Liver (tissue), 8 donors: ENCODE measurements at regions not wholly inside any gene's neighbourhood (a gene's known extent, or its start where the extent isn't known, plus 50 kb on each side); places are given as distances from the start of the nearest gene placed in this dataset.

Experiments used
- DNase-seq: peaks from one replicate; pipeline ENCODE4 v3.0.0-alpha.2; 2017; ENCODE audit warnings: low spot score
- H3K27ac ChIP-seq, 2 donors: one replicate each; pipeline ENCODE4 v1.7.0; 2013; ENCODE audit warnings: inconsistent platforms in 2 of 2, low read length in 2 of 2, control low read depth in 1 of 2, low read depth in 1 of 2, mild to moderate bottlenecking in 1 of 2
- H3K27me3 ChIP-seq, 4 donors: one replicate each; pipeline versions ENCODE4 v1.6.1 to v1.7.0; 2013; ENCODE audit warnings: low read length in 3 of 4, inconsistent platforms in 1 of 4, mild to moderate bottlenecking in 1 of 4, moderate library complexity in 1 of 4; ENCODE audit not compliant: control insufficient read depth in 4 of 4, insufficient read depth in 4 of 4
- H3K36me3 ChIP-seq, 4 donors: one replicate each; pipeline versions ENCODE4 v1.6.1 to v1.7.0; 2013; ENCODE audit warnings: low read length in 3 of 4, mild to moderate bottlenecking in 3 of 4, low read depth in 1 of 4, moderate library complexity in 1 of 4; ENCODE audit not compliant: control insufficient read depth in 4 of 4, insufficient read depth in 3 of 4
- H3K4me1 ChIP-seq, 4 donors: one replicate each; pipeline versions ENCODE4 v1.6.1 to v1.7.0; 2013; ENCODE audit warnings: low read length in 3 of 4, mild to moderate bottlenecking in 3 of 4, moderate library complexity in 1 of 4; ENCODE audit not compliant: control insufficient read depth in 4 of 4, insufficient read depth in 4 of 4
- H3K4me3 ChIP-seq, 3 donors: one replicate each; pipeline versions ENCODE4 v1.6.1 to v1.7.0; 2013; ENCODE audit warnings: low read length in 3 of 3, control low read depth in 1 of 3, low read depth in 1 of 3, mild to moderate bottlenecking in 1 of 3
- H3K9ac ChIP-seq, 2 donors: one replicate each; pipeline ENCODE4 v1.7.0; 2013; ENCODE audit warnings: low read length in 2 of 2, mild to moderate bottlenecking in 2 of 2, moderate library complexity in 2 of 2, control low read depth in 1 of 2, low read depth in 1 of 2
- H3K9me3 ChIP-seq, 4 donors: one replicate each; pipeline versions ENCODE4 v1.6.1 to v1.7.0; 2013; ENCODE audit warnings: low read length in 3 of 4; ENCODE audit not compliant: control insufficient read depth in 4 of 4
- ATF3 ChIP-seq: IDR thresholded peaks from 2 replicates; pipeline ENCODE4 v1.6.1; 2016; ENCODE audit warnings: antibody characterized with exemption
- CTCF ChIP-seq: fragments of 150-350 bp; IDR thresholded peaks from 2 replicates; pipeline ENCODE4 v1.5.1; 2017; ENCODE audit warnings: improper control_type of control experiment, low read depth, low read length; ENCODE audit not compliant: missing input control
- EGR1 ChIP-seq, 2 donors: IDR thresholded peaks; 2 replicates each; pipeline ENCODE4 v1.6.1; 2016 to 2018; ENCODE audit warnings: antibody characterized with exemption in 2 of 2, low read depth in 2 of 2
- FOXA1 ChIP-seq: IDR thresholded peaks from 2 replicates; pipeline ENCODE4 v1.6.1; 2016; ENCODE audit warnings: antibody characterized with exemption
- FOXA2 ChIP-seq: IDR thresholded peaks from 2 replicates; pipeline ENCODE4 v1.6.1; 2016; ENCODE audit warnings: antibody characterized with exemption
- GABPA ChIP-seq, 2 donors: IDR thresholded peaks in 1 of 2; conservative IDR thresholded peaks in 1 of 2; 2 replicates each; pipeline ENCODE4 v1.6.1; 2016; ENCODE audit warnings: antibody characterized with exemption in 2 of 2, mild to moderate bottlenecking in 1 of 2, moderate library complexity in 1 of 2
- HNF4A ChIP-seq, 2 donors: conservative IDR thresholded peaks; 2 replicates each; pipeline ENCODE4 v1.6.1; 2016; ENCODE audit warnings: antibody characterized with exemption in 2 of 2, mild to moderate bottlenecking in 2 of 2
- HNF4G ChIP-seq: IDR thresholded peaks from 2 replicates; pipeline ENCODE4 v1.6.1; 2016; ENCODE audit warnings: antibody characterized with exemption
- JUND ChIP-seq, 2 donors: IDR thresholded peaks; 2 replicates each; pipeline ENCODE4 v1.6.1; 2016; ENCODE audit warnings: antibody characterized with exemption in 2 of 2
- NR2F2 ChIP-seq: IDR thresholded peaks from 2 replicates; pipeline ENCODE4 v1.6.1; 2016; ENCODE audit warnings: antibody characterized with exemption
- RAD21 ChIP-seq, 2 donors: IDR thresholded peaks; 2 replicates each; pipeline ENCODE4 v1.6.1; 2016; ENCODE audit warnings: antibody characterized with exemption in 2 of 2, mild to moderate bottlenecking in 2 of 2
- REST ChIP-seq: IDR thresholded peaks from 2 replicates; pipeline ENCODE4 v1.6.1; 2016; ENCODE audit warnings: antibody characterized with exemption, mild to moderate bottlenecking
- RXRA ChIP-seq, 2 donors: IDR thresholded peaks; 2 replicates each; pipeline ENCODE4 v1.6.1; 2017 to 2018; ENCODE audit warnings: antibody characterized with exemption in 2 of 2, mild to moderate bottlenecking in 1 of 2
- SP1 ChIP-seq: IDR thresholded peaks from 2 replicates; pipeline ENCODE4 v1.6.1; 2018; ENCODE audit warnings: antibody characterized with exemption, mild to moderate bottlenecking
- TAF1 ChIP-seq: conservative IDR thresholded peaks from 2 replicates; pipeline ENCODE4 v1.6.1; 2016; ENCODE audit warnings: antibody characterized with exemption, mild to moderate bottlenecking
- YY1 ChIP-seq: IDR thresholded peaks from 2 replicates; pipeline ENCODE4 v1.6.1; 2016; ENCODE audit warnings: antibody characterized with exemption, mild to moderate bottlenecking
- WGBS: extraction: QIAGEN DNeasy Blood & Tissue Kit; methylation state at CpG from one replicate; pipeline ENCODE4 v1.1.7; 2013; 5-methylcytosine and 5-hydroxymethylcytosine counted together
- TF ChIP-seq, protein P1 (sequence below): IDR thresholded peaks from 2 replicates; pipeline ENCODE4 v1.6.1; 2016; ENCODE audit warnings: antibody characterized with exemption
- TF ChIP-seq, protein P2 (sequence below): IDR thresholded peaks from 2 replicates; pipeline ENCODE4 v1.6.1; 2016; ENCODE audit warnings: antibody characterized with exemption
- donor health status: healthy.
- donor health status: healthy.
- donor health status: healthy.
- donor health status: healthy.
- donor health status: healthy.

GRCh38 chr1:184283999-184284398 lies 102.8 kb upstream of the C1orf21 start:
- TF ChIP-seq FOXA1 (no peak), HNF4G (no peak), RXRA (IDR thresholded peaks at IDR 0.05) (peak; percentile 5 to 9), YY1 (no peak), GABPA (IDR thresholded peaks at IDR 0.05 in 1 of 2, conservative IDR thresholded peaks at IDR 0.05 in 1 of 2) (no peak), RAD21 (IDR thresholded peaks at IDR 0.05) (peak in 1 of 2 donors; percentile 34), CTCF (no peak), ATF3 (no peak), NR2F2 (peak; percentile 26), SP1 (peak; percentile 35), TAF1 (no peak), HNF4A (conservative IDR thresholded peaks at IDR 0.05) (no peak), REST (no peak), JUND (IDR thresholded peaks at IDR 0.05) (no peak), EGR1 (IDR thresholded peaks at IDR 0.05; ENCODE audit: low read depth in 2 of 2) (no peak), FOXA2 (no peak)
- TF ChIP-seq, protein P1, sequence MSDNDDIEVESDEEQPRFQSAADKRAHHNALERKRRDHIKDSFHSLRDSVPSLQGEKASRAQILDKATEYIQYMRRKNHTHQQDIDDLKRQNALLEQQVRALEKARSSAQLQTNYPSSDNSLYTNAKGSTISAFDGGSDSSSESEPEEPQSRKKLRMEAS, result no peak
- TF ChIP-seq, protein P2, sequence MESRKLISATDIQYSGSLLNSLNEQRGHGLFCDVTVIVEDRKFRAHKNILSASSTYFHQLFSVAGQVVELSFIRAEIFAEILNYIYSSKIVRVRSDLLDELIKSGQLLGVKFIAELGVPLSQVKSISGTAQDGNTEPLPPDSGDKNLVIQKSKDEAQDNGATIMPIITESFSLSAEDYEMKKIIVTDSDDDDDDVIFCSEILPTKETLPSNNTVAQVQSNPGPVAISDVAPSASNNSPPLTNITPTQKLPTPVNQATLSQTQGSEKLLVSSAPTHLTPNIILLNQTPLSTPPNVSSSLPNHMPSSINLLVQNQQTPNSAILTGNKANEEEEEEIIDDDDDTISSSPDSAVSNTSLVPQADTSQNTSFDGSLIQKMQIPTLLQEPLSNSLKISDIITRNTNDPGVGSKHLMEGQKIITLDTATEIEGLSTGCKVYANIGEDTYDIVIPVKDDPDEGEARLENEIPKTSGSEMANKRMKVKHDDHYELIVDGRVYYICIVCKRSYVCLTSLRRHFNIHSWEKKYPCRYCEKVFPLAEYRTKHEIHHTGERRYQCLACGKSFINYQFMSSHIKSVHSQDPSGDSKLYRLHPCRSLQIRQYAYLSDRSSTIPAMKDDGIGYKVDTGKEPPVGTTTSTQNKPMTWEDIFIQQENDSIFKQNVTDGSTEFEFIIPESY, result no peak
- Histone ChIP-seq H3K9me3 (no peaks in the 10 kb centered on the region), H3K27me3 (no peaks in the 10 kb centered on the region), H3K27ac (no peak overlapping the region), H3K4me3 (no peak overlapping the region), H3K4me1 (no peaks in the 10 kb centered on the region), H3K36me3 (no peaks in the 10 kb centered on the region), H3K9ac (no peak overlapping the region)
- DNase-seq, result no peak
- 73% methylated on average over 1 of the region's 1 CpG for WGBS

DNA sequence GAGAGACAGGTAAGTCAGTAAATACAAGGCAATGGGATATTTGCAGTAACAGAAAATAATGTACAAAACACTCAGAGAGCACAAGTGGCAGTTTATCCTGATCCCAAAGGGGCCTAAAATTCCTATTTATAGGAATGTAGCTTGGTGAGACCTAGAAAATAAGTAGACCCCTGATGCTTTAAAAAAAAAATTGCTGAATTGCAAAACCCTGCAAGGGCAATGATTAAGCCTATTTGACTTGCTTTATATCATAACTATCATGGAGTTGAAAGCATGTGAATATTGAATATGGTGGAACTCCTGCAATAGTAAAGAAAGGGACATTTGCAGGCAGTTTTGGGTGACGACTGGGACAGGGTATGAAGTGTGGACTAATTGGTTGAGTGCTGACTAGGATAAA lies 101.9 kb upstream of the C1orf21 start:
- H3K4me1 ChIP-seq, result no peaks in the 10 kb centered on the region
- WGBS, result 88% methylated on average over 1 of the region's 1 CpG
- no peaks in the 10 kb centered on the region for H3K9me3 ChIP-seq
- no peaks in the 10 kb centered on the region for H3K27me3 ChIP-seq
- H3K27ac ChIP-seq, result no peak overlapping the region
- H3K9ac ChIP-seq, result no peak overlapping the region
- H3K36me3 ChIP-seq, result no peaks in the 10 kb centered on the region
- H3K4me3 ChIP-seq, result no peak overlapping the region
- DNase-seq, result no peak
- TF ChIP-seq TAF1 (no peak), CTCF (no peak), YY1 (no peak), NR2F2 (no peak), FOXA2 (no peak), HNF4A (conservative IDR thresholded peaks at IDR 0.05) (no peak), FOXA1 (no peak), EGR1 (IDR thresholded peaks at IDR 0.05; ENCODE audit: low read depth in 2 of 2) (no peak), JUND (IDR thresholded peaks at IDR 0.05) (no peak), HNF4G (no peak), RAD21 (IDR thresholded peaks at IDR 0.05) (no peak)
- TF ChIP-seq, protein P1, result no peak
- TF ChIP-seq, protein P2, result no peak
